DND-41 (cell line): ENCODE measurements at regions not wholly inside any gene's neighbourhood (a gene's known extent, or its start where the extent isn't known, plus 50 kb on each side); places are given as distances from the start of the nearest gene placed in this dataset.

Experiments used
- ATAC-seq: fragments of 200-7000 bp; cut with Tn5 transposase; 3 replicates; pipeline ENCODE4 v1.9.1; 2021; ENCODE audit warnings: low read depth; ENCODE audit not compliant: insufficient read depth
- DNase-seq: peaks from one replicate; pipeline ENCODE4 v3.0.0-alpha.2; 2020
- H2AFZ ChIP-seq: 2 replicates; pipeline ENCODE4 v1.6.0; 2012; ENCODE audit warnings: low read depth, low read length
- H3K27ac ChIP-seq: 2 replicates; pipeline ENCODE4 v1.5.1; 2012; ENCODE audit warnings: low read length, inconsistent platforms
- H3K27me3 ChIP-seq: fragments of 200-600 bp; sonication (generic); 2 replicates; pipeline ENCODE4 v1.6.0; 2012; ENCODE audit warnings: low read length, mild to moderate bottlenecking, inconsistent platforms; ENCODE audit not compliant: insufficient read depth, poor library complexity
- H3K36me3 ChIP-seq: 2 replicates; pipeline ENCODE4 v1.5.1; 2012; ENCODE audit warnings: low read length, inconsistent platforms; ENCODE audit not compliant: insufficient read depth
- H3K4me1 ChIP-seq: 2 replicates; pipeline ENCODE4 v1.5.1; 2012; ENCODE audit warnings: mild to moderate bottlenecking, low read length; ENCODE audit not compliant: insufficient read depth
- H3K4me2 ChIP-seq: 2 replicates; pipeline ENCODE4 v1.6.0; 2012; ENCODE audit warnings: mild to moderate bottlenecking, moderate library complexity, low read length, inconsistent platforms; ENCODE audit not compliant: insufficient read depth
- H3K4me3 ChIP-seq, 2 experiments: fragments of 200-600 bp in 1 of 2; shearing (Covaris generic) in 1 of 2; 2 replicates each; pipeline ENCODE4 v1.5.1; 2012 to 2016; ENCODE audit warnings: inconsistent platforms in 2 of 2, low read length in 2 of 2, mild to moderate bottlenecking in 2 of 2, low read depth in 1 of 2, moderate library complexity in 1 of 2
- H3K79me2 ChIP-seq: 2 replicates; pipeline ENCODE4 v1.6.0; 2012; ENCODE audit warnings: low read length, inconsistent platforms; ENCODE audit not compliant: insufficient read depth
- H3K9ac ChIP-seq: 2 replicates; pipeline ENCODE4 v1.6.0; 2012; ENCODE audit warnings: low read depth, mild to moderate bottlenecking, inconsistent platforms, low read length, moderate library complexity
- H3K9me3 ChIP-seq: 2 replicates; pipeline ENCODE4 v1.5.1; 2012; ENCODE audit warnings: low read length, moderate library complexity, mild to moderate bottlenecking, inconsistent platforms; ENCODE audit not compliant: insufficient read depth, severe bottlenecking
- H4K20me1 ChIP-seq: 2 replicates; pipeline ENCODE4 v1.6.0; 2012; ENCODE audit warnings: low read length; ENCODE audit not compliant: insufficient read depth
- CTCF ChIP-seq: IDR thresholded peaks from 2 replicates; pipeline ENCODE4 v1.5.1; 2012; ENCODE audit warnings: borderline replicate concordance, low read length, moderate library complexity, mild to moderate bottlenecking; ENCODE audit not compliant: poor library complexity, severe bottlenecking; ENCODE audit errors: extremely low read depth
- EZH2 ChIP-seq: IDR thresholded peaks from 3 replicates; pipeline ENCODE4 v1.6.1; 2012; ENCODE audit warnings: borderline replicate concordance, low read depth, mild to moderate bottlenecking, moderate library complexity, low read length, inconsistent platforms; ENCODE audit not compliant: severe bottlenecking

GRCh38 chr7:48703466-48703865 lies 220.9 kb upstream of the CDC14C start:
- H3K27me3 ChIP-seq: no peaks in the 10 kb centered on the region
- ATAC-seq: no peak
- H2AFZ ChIP-seq: no peak overlapping the region

GRCh38 chr7:48708122-48708521 lies 216.2 kb upstream of the CDC14C start:
- Histone ChIP-seq H3K9ac (no peak overlapping the region), H4K20me1 (no peaks in the 10 kb centered on the region), H3K4me3 (no peak overlapping the region), H3K9me3 (no peaks in the 10 kb centered on the region), H3K36me3 (no peaks in the 10 kb centered on the region), H2AFZ (no peak overlapping the region), H3K4me1 (no peaks in the 10 kb centered on the region), H3K79me2 (no peaks in the 10 kb centered on the region), H3K4me2 (no peak overlapping the region), H3K27ac (no peak overlapping the region), H3K27me3 (no peaks in the 10 kb centered on the region)
- ATAC-seq (no peak), DNase-seq (no peak)
- TF ChIP-seq CTCF (no peak), EZH2 (no peak)

More at GRCh38 chr7:48703466-48703865, 220.9 kb upstream of the CDC14C start:
- Histone ChIP-seq H3K27ac (no peak overlapping the region), H3K36me3 (no peaks in the 10 kb centered on the region), H3K9me3 (no peaks in the 10 kb centered on the region), H3K4me1 (no peaks in the 10 kb centered on the region), H4K20me1 (no peaks in the 10 kb centered on the region), H3K4me2 (no peak overlapping the region), H3K4me3 (no peak overlapping the region), H3K79me2 (no peaks in the 10 kb centered on the region), H3K9ac (no peak overlapping the region)
- no peak for TF ChIP-seq EZH2
- no peak for TF ChIP-seq CTCF
- no peak for DNase-seq

GRCh38 chr7:48708635-48709034 lies 215.7 kb upstream of the CDC14C start:
- Histone ChIP-seq H2AFZ (no peak overlapping the region), H3K4me2 (no peak overlapping the region), H4K20me1 (no peaks in the 10 kb centered on the region), H3K9me3 (no peaks in the 10 kb centered on the region), H3K27me3 (no peaks in the 10 kb centered on the region), H3K4me1 (no peaks in the 10 kb centered on the region), H3K4me3 (no peak overlapping the region), H3K79me2 (no peaks in the 10 kb centered on the region), H3K27ac (no peak overlapping the region), H3K36me3 (no peaks in the 10 kb centered on the region), H3K9ac (no peak overlapping the region)
- ATAC-seq (no peak), DNase-seq (no peak)
- TF ChIP-seq CTCF (peak; percentile 8), EZH2 (no peak)

GRCh38 chr7:48710995-48711394 lies 213.4 kb upstream of the CDC14C start:
- DNase-seq (no peak), ATAC-seq (no peak)
- TF ChIP-seq CTCF: no peak
- TF ChIP-seq EZH2: no peak
- Histone ChIP-seq H3K4me2 (no peak overlapping the region), H3K4me1 (no peaks in the 10 kb centered on the region), H3K4me3 (no peak overlapping the region), H3K9ac (no peak overlapping the region), H3K27me3 (no peaks in the 10 kb centered on the region), H4K20me1 (no peaks in the 10 kb centered on the region), H3K36me3 (no peaks in the 10 kb centered on the region), H2AFZ (no peak overlapping the region), H3K9me3 (no peaks in the 10 kb centered on the region), H3K79me2 (no peaks in the 10 kb centered on the region), H3K27ac (no peak overlapping the region)
